ENCODE measurements at regions not wholly inside any gene's neighbourhood (a gene's known extent, or its start where the extent isn't known, plus 50 kb on each side); places are given as distances from the start of the nearest gene placed in this dataset.
"Not testable (repeated sequence)": the region's sequence is repeated elsewhere in the genome, so short reads cannot be mapped to it uniquely, and the experiment has no call there.

DNA sequence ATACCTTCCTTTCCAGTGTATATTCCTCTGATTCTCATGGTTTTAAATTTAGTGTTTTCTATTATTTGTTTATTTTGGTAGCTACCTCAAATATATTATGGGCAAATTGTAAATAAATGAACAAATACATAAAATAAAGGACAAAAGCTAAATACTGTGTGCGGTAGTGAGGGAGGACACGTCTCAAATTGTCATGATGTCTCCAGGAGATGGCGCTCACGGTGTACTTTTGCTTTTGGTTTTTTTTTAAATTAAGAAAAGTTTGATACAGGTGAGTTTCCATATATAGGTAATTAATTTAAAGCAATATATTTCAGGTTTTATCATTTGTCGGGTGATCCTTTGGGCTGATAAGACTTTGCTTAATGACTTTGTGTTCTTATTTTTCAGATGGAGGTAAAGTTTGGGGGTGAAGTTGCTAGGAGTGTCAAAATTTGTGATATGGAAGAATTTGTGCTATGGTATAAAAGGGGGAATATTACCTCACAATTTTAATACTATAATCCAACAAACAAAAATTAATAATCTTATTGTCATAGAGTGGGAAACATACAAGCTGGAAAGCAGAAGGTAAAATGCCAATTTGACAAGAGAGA is 68.4 kb upstream of the TMEM229A start:
- peak in 2 of 3 experiments; percentile 14 to 58 for DNase-seq

DNA sequence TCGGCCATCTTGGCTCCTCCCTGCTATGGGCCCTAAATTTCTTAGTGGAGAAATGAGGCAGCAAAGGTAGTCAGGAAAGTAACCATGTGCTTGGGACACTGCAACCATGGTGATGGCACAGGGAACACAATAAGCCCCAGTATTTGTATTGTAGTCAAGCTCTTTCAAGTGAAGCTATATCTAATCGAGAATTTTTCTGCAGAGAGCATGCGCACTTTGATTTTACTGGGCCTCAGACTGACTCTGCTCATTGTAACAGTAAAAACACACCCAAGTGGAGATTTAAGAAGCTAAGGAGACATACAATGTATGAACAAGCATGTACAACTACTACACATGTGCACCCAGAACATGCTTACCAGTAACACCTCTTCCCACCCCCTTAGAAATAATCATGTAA is 67.3 kb upstream of the TMEM229A start:
- DNase-seq, result no peak

DNA sequence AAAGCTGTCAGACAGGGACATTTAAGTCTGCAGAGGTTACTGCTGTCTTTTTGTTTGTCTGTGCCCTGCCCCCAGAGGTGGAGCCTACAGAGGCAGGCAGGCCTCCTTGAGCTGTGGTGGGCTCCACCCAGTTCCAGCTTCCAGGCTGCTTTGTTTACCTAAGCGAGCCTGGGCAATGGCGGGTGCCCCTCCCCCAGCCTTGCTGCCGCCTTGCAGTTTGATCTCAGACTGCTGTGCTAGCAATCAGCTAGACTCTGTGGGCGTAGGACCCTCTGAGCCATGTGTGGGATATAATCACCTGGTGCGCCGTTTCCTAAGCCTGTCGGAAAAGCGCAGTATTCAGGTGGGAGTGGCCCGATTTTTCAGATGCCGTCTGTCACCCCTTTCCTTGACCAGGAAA is 66.7 kb upstream of the TMEM229A start:
- DNase-seq, result not testable (repeated sequence)

DNA sequence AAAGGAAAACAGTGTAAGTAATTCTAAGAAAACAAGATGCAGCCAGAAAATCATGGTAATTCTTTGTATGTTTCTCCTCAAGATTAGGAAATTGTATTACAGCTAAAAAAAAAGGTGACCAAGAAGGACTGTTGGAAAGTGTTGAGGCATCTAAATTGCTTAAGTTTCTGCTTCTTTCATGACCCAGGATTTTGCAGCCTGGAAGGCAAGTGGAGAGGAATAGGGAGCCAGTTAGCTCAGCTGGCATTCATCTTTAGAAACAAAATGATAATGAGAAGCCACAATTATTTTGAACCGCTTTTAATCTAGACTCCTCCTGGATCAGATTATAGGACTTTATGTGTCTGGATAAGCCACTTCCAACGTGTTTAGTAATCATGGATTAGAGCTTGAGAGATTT is 56.8 kb upstream of the TMEM229A start:
- DNase-seq, result no peak

DNA sequence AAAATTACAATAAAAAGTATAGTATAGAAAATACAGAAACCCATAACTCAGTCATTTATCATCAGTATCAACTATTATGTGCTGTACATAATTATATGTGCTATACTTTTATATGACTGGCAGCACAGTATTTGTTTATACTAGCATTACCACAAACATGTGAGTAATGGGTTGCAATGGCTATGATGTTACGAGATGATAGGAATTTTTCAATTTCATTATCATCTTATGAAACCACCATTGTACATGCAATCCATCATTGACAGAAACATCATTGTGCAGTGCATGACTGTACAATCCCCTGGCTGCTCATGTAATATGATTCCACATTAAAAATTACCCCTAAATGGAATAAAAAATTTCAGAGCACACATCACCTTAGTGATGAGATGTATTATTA is 55.7 kb upstream of the TMEM229A start:
- no peak for DNase-seq

DNA sequence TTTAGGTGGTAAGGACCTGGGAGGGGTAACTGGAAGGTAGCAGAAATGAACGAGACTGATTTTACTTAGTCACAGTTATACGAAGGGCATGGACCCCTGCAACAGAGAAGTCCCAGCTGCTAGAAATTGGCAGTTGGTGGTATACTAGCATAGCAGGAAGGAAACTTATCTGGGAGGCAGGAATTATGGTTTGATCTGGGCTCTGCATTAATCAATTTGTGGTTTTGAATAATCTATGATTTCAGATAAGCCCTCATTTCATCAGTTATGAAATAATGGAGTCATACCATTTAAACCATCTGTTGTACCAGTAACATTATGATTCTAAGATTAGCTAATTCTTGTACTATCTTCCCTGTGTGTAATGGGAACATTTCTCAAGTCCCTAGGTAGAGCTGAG is 54.0 kb upstream of the TMEM229A start:
- no peak for DNase-seq

DNA sequence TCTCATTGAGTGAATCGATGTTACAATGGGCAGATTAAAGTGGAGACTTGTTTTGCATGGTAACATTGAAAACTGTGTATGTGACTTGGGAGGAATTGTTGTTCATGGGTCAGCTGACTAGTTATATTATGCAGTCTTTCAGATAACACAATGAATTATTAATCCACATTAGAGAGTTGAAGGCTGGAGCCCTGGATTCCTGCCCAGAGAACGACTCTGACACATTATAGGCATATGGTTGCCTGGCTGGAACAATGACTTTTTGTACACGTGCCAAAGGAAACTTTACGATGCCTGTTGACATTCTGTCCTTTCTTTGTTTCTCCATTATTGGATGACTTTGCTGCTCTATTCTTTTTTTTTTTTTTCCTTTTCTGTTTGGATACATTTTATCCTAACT is 52.3 kb upstream of the TMEM229A start:
- peak in 1 of 3 experiments; percentile 43 for DNase-seq

DNA sequence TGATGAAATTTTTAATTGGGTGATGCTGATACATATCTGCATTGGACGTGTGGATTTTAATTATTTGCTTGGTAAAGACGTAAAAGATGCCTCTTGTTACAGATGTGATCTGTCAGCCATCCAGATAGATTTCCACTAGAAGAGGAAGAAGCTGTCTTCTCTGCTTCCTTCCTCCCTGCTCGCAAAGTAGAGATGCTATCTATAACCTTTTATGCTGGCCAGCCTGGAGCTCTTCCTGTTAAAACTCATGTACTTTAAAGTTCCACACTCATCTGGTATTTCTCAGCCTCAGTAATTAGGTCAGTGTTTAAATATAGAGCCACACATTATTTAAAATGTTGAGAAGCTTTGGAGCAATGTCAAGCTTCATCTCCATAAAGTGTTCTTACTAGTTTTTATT is 51.2 kb upstream of the TMEM229A start:
- no peak for DNase-seq
